Mucosa of gallbladder (tissue), 1 donor: ENCODE measurements at regions not wholly inside any gene's neighbourhood (a gene's known extent, or its start where the extent isn't known, plus 50 kb on each side); places are given as distances from the start of the nearest gene placed in this dataset.
"Not testable (repeated sequence)": the region's sequence is repeated elsewhere in the genome, so short reads cannot be mapped to it uniquely, and the experiment has no call there.

Experiments used
- DNase-seq: peaks from one replicate; pipeline ENCODE4 v3.0.0-alpha.2; 2020; ENCODE audit warnings: low spot score
- donor health status: DM: no; HTN: no; CAD: no.

GRCh38 chr6:140041571-140042332 is 667.3 kb upstream of the CITED2 start:
- DNase-seq = no peak

DNA sequence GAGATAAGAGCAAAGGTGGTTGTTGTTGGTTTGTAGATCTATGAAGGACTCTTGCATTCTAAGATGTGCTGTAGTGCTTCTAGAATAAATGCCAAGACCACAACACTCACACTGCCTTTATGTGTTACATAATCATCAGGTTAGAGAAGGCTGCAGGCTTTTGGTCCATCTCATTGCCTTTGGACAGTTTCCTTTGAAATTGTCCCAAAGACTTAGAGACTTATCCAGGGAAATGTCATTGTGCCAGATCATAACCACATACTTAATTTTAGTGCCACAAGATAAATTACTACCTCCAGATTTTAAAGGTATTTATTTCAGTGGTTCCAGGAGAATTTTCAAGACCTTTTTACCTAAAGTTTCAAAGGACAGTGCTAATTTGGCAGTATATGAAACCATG is 666.6 kb upstream of the CITED2 start:
- DNase-seq = no peak

DNA sequence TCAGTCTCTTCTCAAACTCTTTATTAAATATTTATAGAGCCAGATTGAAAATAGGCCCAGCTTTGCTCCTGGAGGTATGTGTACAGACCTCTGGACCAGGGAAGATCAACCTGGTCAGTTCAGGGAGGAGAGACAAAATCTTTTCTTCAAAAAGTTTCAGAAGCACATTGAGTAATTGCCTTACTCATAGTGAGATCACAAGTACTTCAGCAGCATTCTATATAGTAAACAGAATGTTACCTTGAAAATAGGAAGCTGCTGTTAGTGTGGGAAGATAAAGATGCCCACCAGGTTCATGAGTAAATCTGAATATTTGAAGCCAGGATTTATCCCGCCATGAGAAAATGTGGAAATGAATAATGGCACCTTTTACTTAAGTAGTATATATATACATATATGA is 665.9 kb upstream of the CITED2 start:
- no peak for DNase-seq

GRCh38 chr6:140039364-140039763 is 664.9 kb upstream of the CITED2 start:
- no peak for DNase-seq

GRCh38 chr6:140036196-140036595 is 661.7 kb upstream of the CITED2 start:
- DNase-seq = no peak

DNA sequence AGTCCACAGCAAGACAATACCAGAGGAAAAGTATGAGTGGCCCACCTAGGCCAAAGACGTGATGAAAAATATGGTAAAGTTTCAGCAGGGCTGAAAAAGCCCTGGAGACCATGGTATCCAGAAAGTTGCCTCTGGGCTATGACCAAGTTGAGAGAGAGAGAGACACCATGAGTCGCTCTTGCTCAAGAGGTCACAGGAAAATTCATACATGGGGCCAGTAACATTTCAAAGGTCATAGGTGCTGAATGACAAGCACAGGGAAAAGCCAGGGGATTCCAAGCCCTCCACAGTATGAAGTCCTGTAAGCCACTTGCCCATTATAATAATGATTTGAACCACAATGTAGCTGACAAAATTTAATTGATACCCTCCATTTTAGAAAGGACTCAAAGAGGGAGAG is 657.7 kb upstream of the CITED2 start:
- no peak for DNase-seq

DNA sequence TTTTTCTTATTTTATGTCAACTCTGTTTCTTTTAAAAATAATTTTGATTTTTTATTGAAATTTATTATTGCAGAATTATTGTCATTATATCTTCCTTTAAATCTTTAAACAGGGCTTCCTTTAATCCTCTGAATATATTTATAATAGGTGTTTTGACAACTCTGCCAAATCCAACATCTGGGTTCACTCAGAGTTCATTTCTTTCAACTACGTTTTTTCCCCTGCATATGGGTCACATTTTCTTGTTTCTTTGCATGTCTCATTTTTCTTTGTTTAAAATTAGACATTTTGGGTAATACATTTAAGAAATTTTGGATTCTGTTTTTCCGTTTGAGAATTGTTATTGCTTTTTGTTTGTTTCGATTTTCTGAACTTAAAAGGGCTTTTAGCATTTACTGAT is 655.1 kb upstream of the CITED2 start:
- no peak for DNase-seq

DNA sequence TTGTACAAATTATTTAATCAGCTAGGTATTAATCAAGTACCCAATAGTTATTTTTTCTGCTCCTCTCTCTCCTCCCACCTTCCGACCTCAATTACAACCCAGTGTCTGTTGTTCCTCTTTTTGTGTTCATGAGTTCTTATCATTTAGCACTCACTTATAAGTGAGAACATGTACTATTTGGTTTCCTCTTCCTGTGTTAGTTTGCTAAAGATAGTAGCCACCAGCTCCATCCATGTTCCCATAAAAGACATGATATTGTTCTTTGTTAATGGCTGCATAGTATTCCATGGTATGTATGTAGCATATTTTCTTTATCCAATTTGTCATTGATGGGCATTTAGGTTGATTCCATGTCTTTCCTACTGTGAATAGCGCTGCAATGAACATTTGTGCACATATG is 652.8 kb upstream of the CITED2 start:
- DNase-seq = no peak

DNA sequence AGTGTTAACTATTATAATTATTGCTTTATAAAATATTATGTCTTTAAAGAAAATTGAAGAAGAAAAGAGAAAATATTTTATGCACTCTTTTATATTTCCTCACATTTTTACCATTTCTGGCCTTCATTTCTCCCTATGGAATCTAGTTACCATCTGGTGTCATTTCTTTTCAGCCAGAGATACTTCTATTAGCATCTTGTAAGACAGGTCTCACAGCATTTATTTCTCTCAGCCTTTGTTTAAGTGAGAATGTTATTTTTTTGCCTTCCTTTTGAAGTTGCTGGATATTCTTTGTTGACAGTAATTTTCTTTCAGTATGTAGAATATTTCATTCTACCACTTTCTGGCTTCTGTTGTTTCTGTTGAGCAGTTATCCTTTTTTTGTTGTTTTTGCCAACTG is 652.1 kb upstream of the CITED2 start:
- DNase-seq = no peak

DNA sequence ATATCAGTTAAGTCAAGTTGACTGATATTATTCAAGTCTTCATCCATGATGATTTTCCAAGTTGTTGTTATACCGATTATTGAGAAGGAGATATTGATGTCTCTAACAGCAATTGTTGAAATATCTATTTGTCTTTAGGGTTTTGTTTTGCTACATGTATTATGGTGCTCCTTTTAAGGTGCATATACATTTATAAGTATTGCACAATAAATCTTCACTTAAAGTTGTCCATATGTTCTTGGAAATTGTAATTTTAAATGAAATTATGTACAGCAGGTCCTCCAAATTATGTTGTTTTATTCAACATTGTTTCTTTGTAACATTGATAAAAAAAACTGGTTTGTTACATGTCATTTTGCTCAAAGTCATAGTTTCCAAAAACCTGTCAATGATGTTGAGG is 650.7 kb upstream of the CITED2 start:
- no peak for DNase-seq

DNA sequence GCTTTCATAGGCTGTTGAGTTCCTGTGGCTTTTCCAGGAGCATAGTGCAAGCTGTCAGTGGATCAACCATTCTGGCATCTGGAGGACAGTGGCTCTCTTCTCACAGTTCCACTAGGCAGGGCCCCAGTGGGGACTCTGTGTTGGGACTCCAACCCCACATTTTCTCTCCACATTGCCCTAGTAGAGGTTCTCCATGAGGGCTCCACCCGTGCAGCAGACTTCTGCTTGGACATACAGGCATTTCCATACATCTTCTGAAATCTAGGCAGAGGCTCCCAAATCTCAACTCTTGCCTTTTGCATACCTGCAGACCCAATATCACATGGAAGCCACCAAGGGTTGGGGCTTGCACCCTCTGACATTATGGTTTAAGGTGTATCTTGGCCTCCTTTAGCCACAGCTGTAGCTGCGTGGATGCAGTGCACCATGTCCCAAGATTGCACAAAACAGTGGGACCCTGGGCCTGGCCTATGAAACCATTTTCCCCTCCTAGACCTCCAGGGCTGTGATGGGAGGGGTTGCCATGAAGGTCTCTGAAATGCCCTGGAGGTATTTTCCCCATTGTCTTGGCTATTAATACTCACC is 645.9 kb upstream of the CITED2 start:
- DNase-seq = no peak

GRCh38 chr6:140018588-140018987 is 644.1 kb upstream of the CITED2 start:
- no peak for DNase-seq

GRCh38 chr6:140017470-140017869 is 643.0 kb upstream of the CITED2 start:
- DNase-seq = no peak

DNA sequence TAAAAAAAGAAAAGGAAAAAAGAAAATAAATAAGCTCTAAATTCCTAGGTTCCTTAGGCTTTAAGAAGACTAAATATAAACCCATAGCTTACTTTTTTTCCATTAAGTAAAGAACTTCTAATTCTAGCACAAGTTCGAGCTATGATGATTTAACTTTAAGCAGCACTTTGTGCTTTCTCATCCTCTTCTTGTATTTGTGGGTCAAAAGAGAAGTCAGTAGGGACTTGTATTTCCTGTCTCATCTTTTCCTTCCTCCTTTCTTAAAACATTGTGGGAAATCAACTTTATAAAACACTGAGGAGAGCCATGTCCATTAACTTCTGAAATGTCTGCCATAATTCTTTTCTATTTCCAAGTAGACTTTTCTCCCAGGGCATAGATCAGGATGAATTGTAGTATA is 637.7 kb upstream of the CITED2 start:
- DNase-seq = no peak

DNA sequence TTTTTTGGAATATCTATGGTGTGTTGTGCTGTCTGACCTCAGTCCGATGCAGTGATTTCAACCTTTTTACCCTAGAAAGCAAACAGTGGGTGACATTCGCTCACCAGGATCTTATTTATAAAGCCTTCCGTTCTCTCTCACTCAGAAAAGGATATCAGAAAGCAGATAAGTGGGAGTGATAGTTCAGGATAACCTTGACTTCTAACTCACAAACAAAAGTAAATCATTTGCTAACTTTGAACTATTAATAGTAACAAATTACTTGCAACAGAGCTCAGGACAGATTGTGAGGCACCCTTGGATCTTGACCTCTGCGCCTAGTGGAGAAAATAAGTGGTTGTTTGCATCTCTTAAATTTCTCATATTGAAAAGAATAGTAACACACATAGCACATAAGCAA is 637.1 kb upstream of the CITED2 start:
- peak; percentile 21 for DNase-seq

DNA sequence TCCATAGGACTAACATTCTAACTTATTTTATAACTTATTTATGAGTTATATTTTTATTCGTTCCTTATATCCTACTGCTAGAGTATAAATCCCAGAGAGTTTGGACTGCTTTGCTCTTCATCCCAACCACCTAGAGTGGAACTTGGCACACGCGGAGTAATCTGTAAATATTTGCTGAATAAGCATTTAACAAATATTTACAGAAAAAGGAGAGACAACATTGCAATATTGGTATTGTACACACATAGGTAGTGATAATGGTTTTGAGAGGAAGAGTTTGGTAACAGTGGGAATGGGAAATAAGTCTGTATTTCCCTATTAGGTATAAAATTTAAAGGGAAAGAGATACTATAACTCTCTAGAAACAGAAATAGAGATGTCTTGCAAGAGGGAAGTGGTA is 634.8 kb upstream of the CITED2 start:
- DNase-seq = no peak

- no peak for DNase-seq
Observed at GRCh38 chr6:140007525-140007924, 633.1 kb upstream of the CITED2 start.

GRCh38 chr6:140003217-140003616 is 628.8 kb upstream of the CITED2 start:
- no peak for DNase-seq

DNA sequence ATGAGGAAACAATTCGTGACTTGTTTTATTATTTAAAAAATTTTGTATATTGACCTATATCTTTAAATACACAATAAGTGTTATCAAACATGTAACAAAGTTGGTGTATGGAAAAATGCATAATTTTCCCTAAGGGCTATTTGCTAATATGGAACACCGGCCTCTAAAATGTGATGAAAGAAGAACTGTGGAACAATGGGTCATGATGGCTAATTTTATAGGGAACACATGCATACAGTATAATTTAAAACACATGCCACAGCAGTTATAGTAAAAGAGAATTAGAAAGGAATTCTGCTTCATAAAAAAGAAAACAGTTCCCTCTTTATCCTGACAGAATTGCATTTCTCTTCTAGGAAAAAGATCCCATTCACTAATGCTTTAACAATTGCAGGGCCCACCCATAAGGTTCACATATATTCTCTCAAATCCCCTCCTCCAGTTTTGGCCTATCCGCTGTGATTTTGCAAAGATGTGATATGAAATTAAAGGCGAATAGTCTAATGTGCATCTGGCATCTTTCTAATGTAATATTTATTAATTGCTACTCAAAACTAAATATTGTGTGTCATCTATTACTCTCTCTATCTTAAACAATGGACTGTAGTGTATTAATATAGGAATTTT is 628.1 kb upstream of the CITED2 start:
- no peak for DNase-seq

- no peak for DNase-seq
Observed at GRCh38 chr6:140001821-140002341, 627.4 kb upstream of the CITED2 start.

DNA sequence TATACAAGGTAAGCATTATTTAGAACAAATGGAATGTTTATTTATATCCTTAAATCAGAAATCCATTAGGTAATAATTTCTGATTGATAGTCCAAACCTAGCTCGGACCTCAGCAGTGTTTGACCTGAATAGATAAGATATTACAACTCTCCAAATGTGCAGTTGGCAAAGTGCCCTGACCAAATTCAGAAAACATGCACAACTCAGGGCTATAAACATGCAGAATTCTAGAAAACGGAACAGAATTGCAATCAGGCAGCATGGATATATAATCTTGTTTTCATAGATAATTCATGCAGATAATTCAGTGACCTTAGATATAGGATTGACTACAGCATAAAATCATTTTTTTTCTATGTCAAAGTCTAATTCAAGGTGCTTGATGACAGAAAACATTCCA is 626.6 kb upstream of the CITED2 start:
- no peak for DNase-seq

GRCh38 chr6:139999661-140000060 is 625.2 kb upstream of the CITED2 start:
- not testable (repeated sequence) for DNase-seq

GRCh38 chr6:139998478-139998877 is 624.0 kb upstream of the CITED2 start:
- DNase-seq = not testable (repeated sequence)
